Stimulated activated CD4-positive, alpha-beta T cell treated with anti-CD3 and anti-CD28 coated beads, Interleukin-2, amount 100 ng/mL, for 24 hours (primary cell): ENCODE measurements at regions not wholly inside any gene's neighbourhood (a gene's known extent, or its start where the extent isn't known, plus 50 kb on each side); places are given as distances from the start of the nearest gene placed in this dataset.

Experiments
- DNase-seq, 2 donors: peaks; one replicate each; pipeline ENCODE4 v3.0.0-alpha.2; 2020

GRCh38 chr3:59442046-59442445, 392.2 kb upstream of the CFAP20DC start:
- no peak for DNase-seq

- no peak for DNase-seq
Measured at GRCh38 chr3:59440285-59441028, 390.6 kb upstream of the CFAP20DC start.

- DNase-seq = no peak
Measured at GRCh38 chr3:59438492-59438891, 388.7 kb upstream of the CFAP20DC start.

GRCh38 chr3:59436164-59436958, 386.5 kb upstream of the CFAP20DC start:
- no peak for DNase-seq

- DNase-seq = no peak
Measured at GRCh38 chr3:59433546-59433945, 383.7 kb upstream of the CFAP20DC start.

GRCh38 chr3:59432665-59433064, 382.8 kb upstream of the CFAP20DC start:
- DNase-seq = no peak

- no peak for DNase-seq
Measured at GRCh38 chr3:59430341-59430740, 380.5 kb upstream of the CFAP20DC start.

- no peak for DNase-seq
Measured at GRCh38 chr3:59429198-59429597, 379.4 kb upstream of the CFAP20DC start.

GRCh38 chr3:59426821-59427565, 377.2 kb upstream of the CFAP20DC start:
- DNase-seq = no peak

GRCh38 chr3:59425942-59426341, 376.1 kb upstream of the CFAP20DC start:
- DNase-seq = peak; percentile 43 to 59

GRCh38 chr3:59425371-59425770, 375.5 kb upstream of the CFAP20DC start:
- no peak for DNase-seq

GRCh38 chr3:59424268-59425010, 374.6 kb upstream of the CFAP20DC start:
- DNase-seq = no peak

GRCh38 chr3:59423707-59424106, 373.9 kb upstream of the CFAP20DC start:
- no peak for DNase-seq

- DNase-seq = no peak
Measured at GRCh38 chr3:59422312-59422711, 372.5 kb upstream of the CFAP20DC start.

- no peak for DNase-seq
Measured at GRCh38 chr3:59418836-59419235, 369.0 kb upstream of the CFAP20DC start.

GRCh38 chr3:59412516-59412915, 362.7 kb upstream of the CFAP20DC start:
- DNase-seq = no peak

- no peak for DNase-seq
Measured at GRCh38 chr3:59411694-59412093, 361.9 kb upstream of the CFAP20DC start.

- DNase-seq = no peak
Measured at GRCh38 chr3:59411186-59411585, 361.4 kb upstream of the CFAP20DC start.

- no peak for DNase-seq
Measured at GRCh38 chr3:59408047-59408624, 358.3 kb upstream of the CFAP20DC start.

GRCh38 chr3:59407425-59407824, 357.6 kb upstream of the CFAP20DC start:
- no peak for DNase-seq

- no peak for DNase-seq
Measured at GRCh38 chr3:59406943-59407342, 357.1 kb upstream of the CFAP20DC start.

- no peak for DNase-seq
Measured at GRCh38 chr3:59404851-59405250, 355.0 kb upstream of the CFAP20DC start.
